ENCODE measurements at regions not wholly inside any gene's neighbourhood (a gene's known extent, or its start where the extent isn't known, plus 50 kb on each side); places are given as distances from the start of the nearest gene placed in this dataset.

DNA sequence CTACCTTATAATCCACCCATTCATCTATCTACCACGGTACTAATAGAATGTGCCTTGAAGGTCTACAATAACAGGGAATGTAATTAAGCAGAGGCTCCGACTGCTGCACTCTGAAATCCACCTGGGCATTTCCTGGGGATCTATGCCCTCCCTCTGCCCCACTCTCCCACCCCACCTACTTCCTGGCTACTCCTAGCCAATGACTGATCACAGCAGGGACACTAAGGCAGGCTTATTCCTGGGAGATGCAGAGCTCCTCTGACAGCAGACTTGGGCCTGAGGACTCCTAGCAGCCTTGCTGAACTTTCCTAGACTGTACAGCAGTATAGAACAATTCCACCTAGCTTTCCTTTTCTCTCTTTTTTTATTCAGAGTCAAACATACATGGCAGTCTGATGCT, 91.1 kb upstream of the DHRS4 start:
- TF ChIP-seq POLR2A (IDR thresholded peaks at IDR 0.05; ENCODE audit: low read depth, low read length) (no peak), MAZ (IDR thresholded peaks at IDR 0.05; ENCODE audit: borderline replicate concordance, low read depth, low read length) (no peak), RCOR1 (IDR thresholded peaks at IDR 0.05; ENCODE audit: insufficient replicate concordance, low read length) (no peak), BHLHE40 (IDR thresholded peaks at IDR 0.05; ENCODE audit: low read depth, low read length) (no peak), SMC3 (IDR thresholded peaks at IDR 0.05; ENCODE audit: low read depth, low read length) (no peak), MAFK (IDR thresholded peaks at IDR 0.05; ENCODE audit: low read depth, low read length) (no peak), CEBPB (IDR thresholded peaks at IDR 0.05; ENCODE audit: low read depth, low read length) (no peak), FOS (IDR thresholded peaks at IDR 0.05; ENCODE audit: low read depth, low read length) (no peak), MXI1 (IDR thresholded peaks at IDR 0.05; ENCODE audit: borderline replicate concordance, low read depth, low read length) (no peak)
- TF ChIP-seq, protein P1, sequence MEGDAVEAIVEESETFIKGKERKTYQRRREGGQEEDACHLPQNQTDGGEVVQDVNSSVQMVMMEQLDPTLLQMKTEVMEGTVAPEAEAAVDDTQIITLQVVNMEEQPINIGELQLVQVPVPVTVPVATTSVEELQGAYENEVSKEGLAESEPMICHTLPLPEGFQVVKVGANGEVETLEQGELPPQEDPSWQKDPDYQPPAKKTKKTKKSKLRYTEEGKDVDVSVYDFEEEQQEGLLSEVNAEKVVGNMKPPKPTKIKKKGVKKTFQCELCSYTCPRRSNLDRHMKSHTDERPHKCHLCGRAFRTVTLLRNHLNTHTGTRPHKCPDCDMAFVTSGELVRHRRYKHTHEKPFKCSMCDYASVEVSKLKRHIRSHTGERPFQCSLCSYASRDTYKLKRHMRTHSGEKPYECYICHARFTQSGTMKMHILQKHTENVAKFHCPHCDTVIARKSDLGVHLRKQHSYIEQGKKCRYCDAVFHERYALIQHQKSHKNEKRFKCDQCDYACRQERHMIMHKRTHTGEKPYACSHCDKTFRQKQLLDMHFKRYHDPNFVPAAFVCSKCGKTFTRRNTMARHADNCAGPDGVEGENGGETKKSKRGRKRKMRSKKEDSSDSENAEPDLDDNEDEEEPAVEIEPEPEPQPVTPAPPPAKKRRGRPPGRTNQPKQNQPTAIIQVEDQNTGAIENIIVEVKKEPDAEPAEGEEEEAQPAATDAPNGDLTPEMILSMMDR (conservative IDR thresholded peaks at IDR 0.05; ENCODE audit: low read depth, low read length), result no peak
- TF ChIP-seq, protein P2, sequence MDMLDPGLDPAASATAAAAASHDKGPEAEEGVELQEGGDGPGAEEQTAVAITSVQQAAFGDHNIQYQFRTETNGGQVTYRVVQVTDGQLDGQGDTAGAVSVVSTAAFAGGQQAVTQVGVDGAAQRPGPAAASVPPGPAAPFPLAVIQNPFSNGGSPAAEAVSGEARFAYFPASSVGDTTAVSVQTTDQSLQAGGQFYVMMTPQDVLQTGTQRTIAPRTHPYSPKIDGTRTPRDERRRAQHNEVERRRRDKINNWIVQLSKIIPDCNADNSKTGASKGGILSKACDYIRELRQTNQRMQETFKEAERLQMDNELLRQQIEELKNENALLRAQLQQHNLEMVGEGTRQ (IDR thresholded peaks at IDR 0.05; ENCODE audit: low read depth, low read length), result no peak
- TF ChIP-seq, protein P3, sequence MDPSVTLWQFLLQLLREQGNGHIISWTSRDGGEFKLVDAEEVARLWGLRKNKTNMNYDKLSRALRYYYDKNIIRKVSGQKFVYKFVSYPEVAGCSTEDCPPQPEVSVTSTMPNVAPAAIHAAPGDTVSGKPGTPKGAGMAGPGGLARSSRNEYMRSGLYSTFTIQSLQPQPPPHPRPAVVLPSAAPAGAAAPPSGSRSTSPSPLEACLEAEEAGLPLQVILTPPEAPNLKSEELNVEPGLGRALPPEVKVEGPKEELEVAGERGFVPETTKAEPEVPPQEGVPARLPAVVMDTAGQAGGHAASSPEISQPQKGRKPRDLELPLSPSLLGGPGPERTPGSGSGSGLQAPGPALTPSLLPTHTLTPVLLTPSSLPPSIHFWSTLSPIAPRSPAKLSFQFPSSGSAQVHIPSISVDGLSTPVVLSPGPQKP (IDR thresholded peaks at IDR 0.05; ENCODE audit: borderline replicate concordance, low read depth, low read length), result no peak

Data from IMR-90 (cell line).